WTC11 (cell line): ENCODE measurements at regions not wholly inside any gene's neighbourhood (a gene's known extent, or its start where the extent isn't known, plus 50 kb on each side); places are given as distances from the start of the nearest gene placed in this dataset.

ENCODE experiments used
- ATF2 ChIP-seq: sonication (generic); formaldehyde crosslinking; IDR thresholded peaks from 2 replicates; pipeline ENCODE4 v1.8.1; 2022; ENCODE audit warnings: low read depth, missing genetic modification reagents, borderline replicate concordance
- CREM ChIP-seq: sonication (generic); formaldehyde crosslinking; IDR thresholded peaks from 2 replicates; pipeline ENCODE4 v1.8.1; 2022; ENCODE audit warnings: mild to moderate bottlenecking, missing genetic modification reagents, moderate library complexity
- CTCF ChIP-seq: fragments of 200-600 bp; IDR thresholded peaks from 2 replicates; pipeline ENCODE4 v1.8.0; 2022; ENCODE audit warnings: antibody characterized with exemption
- ELF4 ChIP-seq: sonication (generic); formaldehyde crosslinking; IDR thresholded peaks from 2 replicates; pipeline ENCODE4 v1.8.1; 2022; ENCODE audit warnings: low read depth, mild to moderate bottlenecking, moderate library complexity, missing genetic modification reagents
- ETV6 ChIP-seq: sonication (generic); formaldehyde crosslinking; IDR thresholded peaks from 2 replicates; pipeline ENCODE4 v1.8.1; 2022; ENCODE audit warnings: mild to moderate bottlenecking, missing genetic modification reagents
- KAT7 ChIP-seq: sonication (generic); formaldehyde crosslinking; IDR thresholded peaks from 2 replicates; pipeline ENCODE4 v1.8.1; 2023; ENCODE audit warnings: missing genetic modification reagents, mild to moderate bottlenecking, borderline replicate concordance
- PREB ChIP-seq: sonication (generic); formaldehyde crosslinking; IDR thresholded peaks from 2 replicates; pipeline ENCODE4 v1.8.1; 2022; ENCODE audit warnings: mild to moderate bottlenecking, missing genetic modification reagents, moderate library complexity, borderline replicate concordance
- USF1 ChIP-seq: sonication (generic); formaldehyde crosslinking; IDR thresholded peaks from 2 replicates; pipeline ENCODE4 v1.8.0; 2022; ENCODE audit warnings: mild to moderate bottlenecking, missing genetic modification reagents
- ZNF219 ChIP-seq: sonication (generic); formaldehyde crosslinking; IDR thresholded peaks from 2 replicates; pipeline ENCODE4 v1.8.0; 2023; ENCODE audit warnings: missing genetic modification reagents, mild to moderate bottlenecking, borderline replicate concordance
- TF ChIP-seq, protein P1 (sequence below): sonication (generic); formaldehyde crosslinking; IDR thresholded peaks from 2 replicates; pipeline ENCODE4 v1.8.1; 2023; ENCODE audit warnings: mild to moderate bottlenecking, missing genetic modification reagents, moderate library complexity
- TF ChIP-seq, protein P2 (sequence below): sonication (generic); formaldehyde crosslinking; IDR thresholded peaks from 2 replicates; pipeline ENCODE4 v1.8.1; 2023; ENCODE audit warnings: mild to moderate bottlenecking, moderate library complexity, missing genetic modification reagents
- TF ChIP-seq, protein P3 (sequence below): sonication (generic); formaldehyde crosslinking; IDR thresholded peaks from 2 replicates; pipeline ENCODE4 v1.8.0; 2022; ENCODE audit warnings: mild to moderate bottlenecking, missing genetic modification reagents

DNA sequence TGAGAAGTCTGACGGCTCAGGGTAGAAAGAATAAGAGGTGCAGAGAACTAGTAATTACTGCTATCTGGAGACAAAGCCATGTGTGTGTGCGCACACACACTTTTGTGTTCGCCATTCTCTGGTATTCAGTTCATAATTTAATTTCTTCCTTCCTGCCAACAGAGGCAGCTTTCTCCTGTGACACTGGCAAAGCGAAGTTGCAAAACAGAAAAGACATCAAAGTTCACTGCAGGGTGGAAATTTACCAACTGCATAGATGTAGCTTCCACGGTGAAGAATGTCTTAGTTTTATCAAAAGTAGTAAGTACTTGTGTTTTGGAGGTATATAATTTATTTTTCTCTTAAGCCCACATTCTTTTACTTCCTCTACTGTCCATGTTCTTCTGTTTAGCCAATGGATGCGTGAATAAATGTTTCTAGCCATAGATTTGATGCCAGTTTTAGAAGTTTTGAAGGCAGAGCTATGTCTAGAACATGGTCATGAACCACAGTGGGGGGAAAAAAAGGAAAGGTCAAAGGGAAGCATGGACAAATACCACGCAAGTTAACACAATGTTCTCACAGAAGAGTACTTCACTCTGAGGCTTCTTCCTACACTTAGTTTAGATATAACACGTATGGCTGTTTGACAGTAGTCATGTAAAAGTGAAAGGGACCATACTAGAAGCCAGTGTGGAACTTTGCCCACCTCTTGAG, 536.5 kb upstream of the GRIA1 start:
- TF ChIP-seq ZNF219 (CRISPR knock-in tag) (no peak), CTCF (no peak), ATF2 (CRISPR knock-in tag) (no peak), ETV6 (CRISPR knock-in tag) (no peak), PREB (CRISPR knock-in tag) (no peak), USF1 (no peak), KAT7 (CRISPR knock-in tag) (no peak), ELF4 (CRISPR knock-in tag) (no peak), CREM (CRISPR knock-in tag) (no peak)
- TF ChIP-seq, protein P1, sequence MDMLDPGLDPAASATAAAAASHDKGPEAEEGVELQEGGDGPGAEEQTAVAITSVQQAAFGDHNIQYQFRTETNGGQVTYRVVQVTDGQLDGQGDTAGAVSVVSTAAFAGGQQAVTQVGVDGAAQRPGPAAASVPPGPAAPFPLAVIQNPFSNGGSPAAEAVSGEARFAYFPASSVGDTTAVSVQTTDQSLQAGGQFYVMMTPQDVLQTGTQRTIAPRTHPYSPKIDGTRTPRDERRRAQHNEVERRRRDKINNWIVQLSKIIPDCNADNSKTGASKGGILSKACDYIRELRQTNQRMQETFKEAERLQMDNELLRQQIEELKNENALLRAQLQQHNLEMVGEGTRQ: no peak
- TF ChIP-seq, protein P2, sequence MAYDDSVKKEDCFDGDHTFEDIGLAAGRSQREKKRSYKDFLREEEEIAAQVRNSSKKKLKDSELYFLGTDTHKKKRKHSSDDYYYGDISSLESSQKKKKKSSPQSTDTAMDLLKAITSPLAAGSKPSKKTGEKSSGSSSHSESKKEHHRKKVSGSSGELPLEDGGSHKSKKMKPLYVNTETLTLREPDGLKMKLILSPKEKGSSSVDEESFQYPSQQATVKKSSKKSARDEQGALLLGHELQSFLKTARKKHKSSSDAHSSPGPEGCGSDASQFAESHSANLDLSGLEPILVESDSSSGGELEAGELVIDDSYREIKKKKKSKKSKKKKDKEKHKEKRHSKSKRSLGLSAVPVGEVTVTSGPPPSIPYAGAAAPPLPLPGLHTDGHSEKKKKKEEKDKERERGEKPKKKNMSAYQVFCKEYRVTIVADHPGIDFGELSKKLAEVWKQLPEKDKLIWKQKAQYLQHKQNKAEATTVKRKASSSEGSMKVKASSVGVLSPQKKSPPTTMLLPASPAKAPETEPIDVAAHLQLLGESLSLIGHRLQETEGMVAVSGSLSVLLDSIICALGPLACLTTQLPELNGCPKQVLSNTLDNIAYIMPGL (CRISPR knock-in tag): no peak
- TF ChIP-seq, protein P3, sequence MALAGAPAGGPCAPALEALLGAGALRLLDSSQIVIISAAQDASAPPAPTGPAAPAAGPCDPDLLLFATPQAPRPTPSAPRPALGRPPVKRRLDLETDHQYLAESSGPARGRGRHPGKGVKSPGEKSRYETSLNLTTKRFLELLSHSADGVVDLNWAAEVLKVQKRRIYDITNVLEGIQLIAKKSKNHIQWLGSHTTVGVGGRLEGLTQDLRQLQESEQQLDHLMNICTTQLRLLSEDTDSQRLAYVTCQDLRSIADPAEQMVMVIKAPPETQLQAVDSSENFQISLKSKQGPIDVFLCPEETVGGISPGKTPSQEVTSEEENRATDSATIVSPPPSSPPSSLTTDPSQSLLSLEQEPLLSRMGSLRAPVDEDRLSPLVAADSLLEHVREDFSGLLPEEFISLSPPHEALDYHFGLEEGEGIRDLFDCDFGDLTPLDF: no peak
